Keratinocyte (primary cell): ENCODE measurements at regions not wholly inside any gene's neighbourhood (a gene's known extent, or its start where the extent isn't known, plus 50 kb on each side); places are given as distances from the start of the nearest gene placed in this dataset.

ENCODE experiments used
- EZH2 ChIP-seq: IDR thresholded peaks from one replicate; pipeline ENCODE4 v1.6.1; 2012; ENCODE audit warnings: inconsistent platforms, mild to moderate bottlenecking, low read length, moderate library complexity
- TF ChIP-seq, protein P1 (sequence below), 3 experiments: IDR thresholded peaks in 1 of 3; conservative IDR thresholded peaks in 1 of 3; optimal IDR thresholded peaks in 1 of 3; 2 replicates in 2 of 3; 3 replicates in 1 of 3; pipeline versions ENCODE3 to v1.5.1; 2011; ENCODE audit warnings: low read length in 3 of 3, mild to moderate bottlenecking in 3 of 3, moderate library complexity in 2 of 3, control low read depth in 1 of 3, inconsistent platforms in 1 of 3; ENCODE audit not compliant: insufficient read depth in 2 of 3; ENCODE audit errors: extremely low read depth in 1 of 3

DNA sequence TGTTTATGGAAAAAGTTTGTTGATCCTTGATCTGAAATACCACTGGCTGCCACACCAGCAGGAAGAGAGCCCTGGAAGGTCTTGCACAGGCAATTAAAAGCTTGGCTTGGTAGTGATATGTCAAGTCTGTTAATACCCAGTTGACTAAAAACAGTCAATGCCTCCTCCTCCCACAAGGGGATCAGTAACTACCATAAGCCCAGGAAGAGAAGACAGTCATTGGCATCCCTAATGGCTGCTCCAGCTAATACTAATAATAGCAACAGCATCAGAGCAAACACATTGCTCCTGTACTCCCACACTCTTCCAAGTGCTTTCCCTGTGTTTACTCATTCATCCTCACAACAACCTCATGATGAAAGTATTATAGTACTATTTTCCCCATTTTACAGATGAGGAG is 528.6 kb downstream of the TAFA4 start:
- TF ChIP-seq, protein P1, sequence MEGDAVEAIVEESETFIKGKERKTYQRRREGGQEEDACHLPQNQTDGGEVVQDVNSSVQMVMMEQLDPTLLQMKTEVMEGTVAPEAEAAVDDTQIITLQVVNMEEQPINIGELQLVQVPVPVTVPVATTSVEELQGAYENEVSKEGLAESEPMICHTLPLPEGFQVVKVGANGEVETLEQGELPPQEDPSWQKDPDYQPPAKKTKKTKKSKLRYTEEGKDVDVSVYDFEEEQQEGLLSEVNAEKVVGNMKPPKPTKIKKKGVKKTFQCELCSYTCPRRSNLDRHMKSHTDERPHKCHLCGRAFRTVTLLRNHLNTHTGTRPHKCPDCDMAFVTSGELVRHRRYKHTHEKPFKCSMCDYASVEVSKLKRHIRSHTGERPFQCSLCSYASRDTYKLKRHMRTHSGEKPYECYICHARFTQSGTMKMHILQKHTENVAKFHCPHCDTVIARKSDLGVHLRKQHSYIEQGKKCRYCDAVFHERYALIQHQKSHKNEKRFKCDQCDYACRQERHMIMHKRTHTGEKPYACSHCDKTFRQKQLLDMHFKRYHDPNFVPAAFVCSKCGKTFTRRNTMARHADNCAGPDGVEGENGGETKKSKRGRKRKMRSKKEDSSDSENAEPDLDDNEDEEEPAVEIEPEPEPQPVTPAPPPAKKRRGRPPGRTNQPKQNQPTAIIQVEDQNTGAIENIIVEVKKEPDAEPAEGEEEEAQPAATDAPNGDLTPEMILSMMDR (optimal IDR thresholded peaks at IDR 0.05 in 1 of 3, IDR thresholded peaks at IDR 0.05 in 1 of 3, conservative IDR thresholded peaks at IDR 0.05 in 1 of 3; ENCODE audit: extremely low read depth in 1 of 3, insufficient read depth in 2 of 3, low read length in 3 of 3), result no peak
- no peak for TF ChIP-seq EZH2
